HG03108 (cell line): ENCODE measurements at regions not wholly inside any gene's neighbourhood (a gene's known extent, or its start where the extent isn't known, plus 50 kb on each side); places are given as distances from the start of the nearest gene placed in this dataset.

Experiments used
- ATAC-seq: cut with Tn5 transposase; IDR thresholded peaks from one replicate; pipeline ENCODE4 v1.9.1; 2021; ENCODE audit warnings: moderate library complexity; ENCODE audit not compliant: unreplicated experiment

GRCh38 chr6:43924222-43924702 lies 154.3 kb downstream of the VEGFA start:
- no peak for ATAC-seq

- no peak for ATAC-seq
These were observed 153.6 kb downstream of the VEGFA start for GRCh38 chr6:43923376-43924221.

GRCh38 chr6:43922426-43923375 lies 152.7 kb downstream of the VEGFA start:
- ATAC-seq: no peak

- ATAC-seq: no peak
These were observed 151.8 kb downstream of the VEGFA start for GRCh38 chr6:43921548-43922425.

GRCh38 chr6:43921039-43921438 lies 151.0 kb downstream of the VEGFA start:
- ATAC-seq: no peak

GRCh38 chr6:43919774-43920173 lies 149.8 kb downstream of the VEGFA start:
- no peak for ATAC-seq

- ATAC-seq: no peak
These were observed 147.9 kb downstream of the VEGFA start for GRCh38 chr6:43917878-43918382.

GRCh38 chr6:43916924-43917877 lies 147.2 kb downstream of the VEGFA start:
- no peak for ATAC-seq

GRCh38 chr6:43915986-43916923 lies 146.2 kb downstream of the VEGFA start:
- ATAC-seq: no peak

GRCh38 chr6:43915208-43915869 lies 145.3 kb downstream of the VEGFA start:
- ATAC-seq: no peak

- ATAC-seq: no peak
These were observed 144.5 kb downstream of the VEGFA start for GRCh38 chr6:43914272-43915147.

- ATAC-seq: no peak
These were observed 143.6 kb downstream of the VEGFA start for GRCh38 chr6:43913375-43914271.

- no peak for ATAC-seq
These were observed 142.8 kb downstream of the VEGFA start for GRCh38 chr6:43912598-43913371.

GRCh38 chr6:43912116-43912577 lies 142.1 kb downstream of the VEGFA start:
- no peak for ATAC-seq
